MCF 10A (cell line): ENCODE measurements at regions not wholly inside any gene's neighbourhood (a gene's known extent, or its start where the extent isn't known, plus 50 kb on each side); places are given as distances from the start of the nearest gene placed in this dataset.

Experiments
- BruUV-seq: library from RNA; stranded (reverse); fragments of 400-500 nt; replicated peaks from 2 replicates; lab custom pipeline; 2021; lab: Mats Ljungman, UMichigan
- CTCF ChIA-PET: fragments of 300-600 bp; sonication (Branson Sonifier 250); formaldehyde crosslinking; extraction: SDS; loops from one replicate; lab custom pipeline; 2021; ENCODE audit warnings: antibody characterized with exemption, inconsistent platforms; lab: Yijun Ruan, JAX
- POLR2A ChIA-PET: fragments of 300-600, 350-650 bp; sonication (Branson Sonifier 250); formaldehyde crosslinking; extraction: SDS; loops from one replicate; lab custom pipeline; 2020; ENCODE audit warnings: antibody characterized with exemption, inconsistent platforms; lab: Yijun Ruan, JAX
- DNase-seq: peaks from one replicate; pipeline ENCODE4 v3.0.0-alpha.2; 2018; ENCODE audit not compliant: unreplicated experiment
- H3K27ac Mint-ChIP-seq: one replicate; pipeline ENCODE4 v1.8.0; 2022; ENCODE audit warnings: mild to moderate bottlenecking, low read depth, mixed read lengths; ENCODE audit not compliant: unreplicated experiment
- H3K27me3 Mint-ChIP-seq: one replicate; pipeline ENCODE4 v1.8.0; 2022; ENCODE audit warnings: mixed read lengths; ENCODE audit not compliant: insufficient read depth, unreplicated experiment
- H3K36me3 Mint-ChIP-seq: one replicate; pipeline ENCODE4 v1.8.0; 2022; ENCODE audit warnings: mild to moderate bottlenecking, moderate library complexity, mixed read lengths; ENCODE audit not compliant: insufficient read depth, unreplicated experiment
- H3K4me1 Mint-ChIP-seq: one replicate; pipeline ENCODE4 v1.8.0; 2022; ENCODE audit warnings: mixed read lengths; ENCODE audit not compliant: insufficient read depth, unreplicated experiment
- H3K4me3 Mint-ChIP-seq: one replicate; pipeline ENCODE4 v1.8.0; 2022; ENCODE audit warnings: mild to moderate bottlenecking, moderate library complexity, mixed read lengths; ENCODE audit not compliant: unreplicated experiment
- H3K9me3 Mint-ChIP-seq: one replicate; pipeline ENCODE4 v1.8.0; 2022; ENCODE audit warnings: mixed read lengths; ENCODE audit not compliant: unreplicated experiment
- intact Hi-C: fragments of 100-400 bp; cut with micrococcal nuclease; formaldehyde crosslinking; loops from 2 replicates; pipeline ENCODE4 v1.14.1; 2022
- TF ChIP-seq, protein P1 (sequence below): fragments of 200-600 bp; IDR thresholded peaks from one replicate; pipeline ENCODE4 v1.8.0; 2022; ENCODE audit warnings: antibody characterized with exemption, mild to moderate bottlenecking; ENCODE audit not compliant: unreplicated experiment

DNA sequence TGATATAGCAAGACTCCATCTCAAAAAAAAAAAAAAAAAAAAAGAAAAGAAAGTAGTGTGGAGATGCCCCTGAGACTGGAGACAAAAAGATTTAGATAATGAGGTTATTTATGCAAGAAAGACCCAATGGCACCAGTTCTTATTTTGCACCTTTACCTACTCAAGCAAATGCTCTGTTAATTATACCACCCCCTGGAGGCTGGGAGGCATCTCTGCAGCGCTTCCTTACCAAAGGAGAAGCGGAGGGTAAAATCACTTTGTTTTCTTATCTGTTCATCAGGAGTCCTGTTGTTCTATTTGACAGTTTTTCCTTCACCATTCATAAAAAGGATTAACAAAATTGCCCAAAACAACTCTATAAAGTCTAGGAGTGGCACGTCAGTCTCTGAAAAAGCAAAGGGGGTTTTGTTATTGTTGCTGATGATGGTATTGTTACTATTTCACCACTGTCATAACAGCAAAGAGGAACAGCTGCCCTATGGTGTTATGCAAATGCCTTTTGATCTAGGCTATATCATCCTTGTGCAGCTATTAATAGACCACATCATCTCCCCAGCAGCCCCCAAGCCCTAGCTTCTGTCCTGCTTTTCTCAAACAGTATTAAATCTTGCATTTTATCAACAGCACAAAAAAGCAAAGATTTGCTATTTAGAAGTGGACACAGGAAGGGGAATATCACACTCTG, 174.0 kb downstream of the PALM2AKAP2 start:
- no peak overlapping the region for H3K27ac Mint-ChIP-seq

GRCh38 chr9:109956717-109957440, 176.9 kb downstream of the PALM2AKAP2 start:
- no peaks in the 10 kb centered on the region for H3K27me3 Mint-ChIP-seq
- TF ChIP-seq, protein P1, sequence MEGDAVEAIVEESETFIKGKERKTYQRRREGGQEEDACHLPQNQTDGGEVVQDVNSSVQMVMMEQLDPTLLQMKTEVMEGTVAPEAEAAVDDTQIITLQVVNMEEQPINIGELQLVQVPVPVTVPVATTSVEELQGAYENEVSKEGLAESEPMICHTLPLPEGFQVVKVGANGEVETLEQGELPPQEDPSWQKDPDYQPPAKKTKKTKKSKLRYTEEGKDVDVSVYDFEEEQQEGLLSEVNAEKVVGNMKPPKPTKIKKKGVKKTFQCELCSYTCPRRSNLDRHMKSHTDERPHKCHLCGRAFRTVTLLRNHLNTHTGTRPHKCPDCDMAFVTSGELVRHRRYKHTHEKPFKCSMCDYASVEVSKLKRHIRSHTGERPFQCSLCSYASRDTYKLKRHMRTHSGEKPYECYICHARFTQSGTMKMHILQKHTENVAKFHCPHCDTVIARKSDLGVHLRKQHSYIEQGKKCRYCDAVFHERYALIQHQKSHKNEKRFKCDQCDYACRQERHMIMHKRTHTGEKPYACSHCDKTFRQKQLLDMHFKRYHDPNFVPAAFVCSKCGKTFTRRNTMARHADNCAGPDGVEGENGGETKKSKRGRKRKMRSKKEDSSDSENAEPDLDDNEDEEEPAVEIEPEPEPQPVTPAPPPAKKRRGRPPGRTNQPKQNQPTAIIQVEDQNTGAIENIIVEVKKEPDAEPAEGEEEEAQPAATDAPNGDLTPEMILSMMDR = no peak
- no TSS peak for BruUV-seq
- H3K9me3 Mint-ChIP-seq = no peaks in the 10 kb centered on the region
- H3K4me1 Mint-ChIP-seq = no peaks in the 10 kb centered on the region
- no peaks in the 10 kb centered on the region for H3K36me3 Mint-ChIP-seq
- DNase-seq = no peak
- POLR2A ChIA-PET = no interaction called here
- H3K27ac Mint-ChIP-seq = no peak overlapping the region
- CTCF ChIA-PET = no interaction called here
- intact Hi-C loops = no loop called here
- H3K4me3 Mint-ChIP-seq = no peak overlapping the region

More for the DNA sequence above, 174.0 kb downstream of the PALM2AKAP2 start:
- ChIA-PET CTCF (interaction anchor here (0.6 kb wide), 1 partner anchor 61 kb away, joined by 3 read pairs; no protein-coding TSS in a partner anchor), POLR2A (no interaction called here)
- TF ChIP-seq, protein P1 = no peak
- Mint-ChIP-seq H3K36me3 (no peaks in the 10 kb centered on the region), H3K4me3 (no peak overlapping the region), H3K9me3 (no peaks in the 10 kb centered on the region), H3K27me3 (no peaks in the 10 kb centered on the region), H3K4me1 (no peaks in the 10 kb centered on the region)
- DNase-seq = no peak
- intact Hi-C loops = no loop called here
- BruUV-seq = no TSS peak

- intact Hi-C loops = no loop called here
- H3K27ac Mint-ChIP-seq = no peak overlapping the region
- DNase-seq = no peak
- H3K4me1 Mint-ChIP-seq = no peaks in the 10 kb centered on the region
- BruUV-seq = no TSS peak
- no peak overlapping the region for H3K4me3 Mint-ChIP-seq
- ChIA-PET POLR2A (no interaction called here), CTCF (no interaction called here)
- H3K27me3 Mint-ChIP-seq = no peaks in the 10 kb centered on the region
- TF ChIP-seq, protein P1 = no peak
- no peaks in the 10 kb centered on the region for H3K9me3 Mint-ChIP-seq
- H3K36me3 Mint-ChIP-seq = no peaks in the 10 kb centered on the region
Measured at GRCh38 chr9:109959679-109960078, 179.7 kb downstream of the PALM2AKAP2 start.

GRCh38 chr9:109961626-109962025, 181.6 kb downstream of the PALM2AKAP2 start:
- H3K36me3 Mint-ChIP-seq = no peaks in the 10 kb centered on the region
- H3K9me3 Mint-ChIP-seq = no peaks in the 10 kb centered on the region
- no peaks in the 10 kb centered on the region for H3K4me1 Mint-ChIP-seq
- no peak overlapping the region for H3K4me3 Mint-ChIP-seq
- no peak for DNase-seq
- BruUV-seq = no TSS peak
- TF ChIP-seq, protein P1 = no peak
- intact Hi-C loops = no loop called here
- ChIA-PET POLR2A (no interaction called here), CTCF (interaction anchor here (0.6 kb wide), 1 partner anchor 490 kb away, joined by 3 read pairs; no protein-coding TSS in a partner anchor)
- H3K27me3 Mint-ChIP-seq = no peaks in the 10 kb centered on the region
- no peak overlapping the region for H3K27ac Mint-ChIP-seq
